HL-60 (cell line): ENCODE measurements at regions not wholly inside any gene's neighbourhood (a gene's known extent, or its start where the extent isn't known, plus 50 kb on each side); places are given as distances from the start of the nearest gene placed in this dataset.

Source experiments
- GABPA ChIP-seq: IDR thresholded peaks from 2 replicates; pipeline ENCODE4 v1.6.1; 2012; ENCODE audit warnings: low read depth
- POLR2AphosphoS5 ChIP-seq: IDR thresholded peaks from 2 replicates; pipeline ENCODE4 v1.6.1; 2012; ENCODE audit warnings: low read depth
- SPI1 ChIP-seq: IDR thresholded peaks from 2 replicates; pipeline ENCODE4 v1.6.1; 2012; ENCODE audit warnings: low read depth, mild to moderate bottlenecking, borderline replicate concordance
- TF ChIP-seq, protein P1 (sequence below): IDR thresholded peaks from one replicate; pipeline ENCODE4 v1.5.1; 2011; ENCODE audit warnings: low read length, control low read depth, inconsistent platforms; ENCODE audit not compliant: insufficient read depth
- TF ChIP-seq, protein P2 (sequence below): IDR thresholded peaks from 2 replicates; pipeline ENCODE4 v1.6.1; 2012; ENCODE audit warnings: low read depth; ENCODE audit not compliant: insufficient replicate concordance

DNA sequence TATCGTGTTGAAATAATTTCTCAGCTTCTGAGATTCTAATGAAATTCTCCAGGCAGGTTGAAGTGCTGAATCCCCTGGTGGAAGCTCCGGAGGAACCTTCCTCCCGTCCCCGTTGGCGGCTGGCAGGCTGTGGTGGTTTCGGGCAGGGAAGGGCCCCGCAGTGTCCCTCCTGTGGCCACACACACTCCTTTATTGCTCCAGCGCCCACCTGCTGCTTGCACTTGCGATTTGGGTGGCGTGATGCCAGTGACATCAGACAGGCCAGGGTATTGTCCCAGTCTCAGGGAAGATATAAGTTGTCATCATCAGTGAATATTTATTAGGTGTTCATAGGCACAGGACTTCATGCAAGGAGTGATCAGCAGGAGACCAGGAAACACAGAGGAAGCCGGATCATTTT is 530.4 kb downstream of the QKI start:
- TF ChIP-seq, protein P1, sequence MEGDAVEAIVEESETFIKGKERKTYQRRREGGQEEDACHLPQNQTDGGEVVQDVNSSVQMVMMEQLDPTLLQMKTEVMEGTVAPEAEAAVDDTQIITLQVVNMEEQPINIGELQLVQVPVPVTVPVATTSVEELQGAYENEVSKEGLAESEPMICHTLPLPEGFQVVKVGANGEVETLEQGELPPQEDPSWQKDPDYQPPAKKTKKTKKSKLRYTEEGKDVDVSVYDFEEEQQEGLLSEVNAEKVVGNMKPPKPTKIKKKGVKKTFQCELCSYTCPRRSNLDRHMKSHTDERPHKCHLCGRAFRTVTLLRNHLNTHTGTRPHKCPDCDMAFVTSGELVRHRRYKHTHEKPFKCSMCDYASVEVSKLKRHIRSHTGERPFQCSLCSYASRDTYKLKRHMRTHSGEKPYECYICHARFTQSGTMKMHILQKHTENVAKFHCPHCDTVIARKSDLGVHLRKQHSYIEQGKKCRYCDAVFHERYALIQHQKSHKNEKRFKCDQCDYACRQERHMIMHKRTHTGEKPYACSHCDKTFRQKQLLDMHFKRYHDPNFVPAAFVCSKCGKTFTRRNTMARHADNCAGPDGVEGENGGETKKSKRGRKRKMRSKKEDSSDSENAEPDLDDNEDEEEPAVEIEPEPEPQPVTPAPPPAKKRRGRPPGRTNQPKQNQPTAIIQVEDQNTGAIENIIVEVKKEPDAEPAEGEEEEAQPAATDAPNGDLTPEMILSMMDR: no peak
- TF ChIP-seq GABPA: no peak
- no peak for TF ChIP-seq SPI1
- TF ChIP-seq, protein P2, sequence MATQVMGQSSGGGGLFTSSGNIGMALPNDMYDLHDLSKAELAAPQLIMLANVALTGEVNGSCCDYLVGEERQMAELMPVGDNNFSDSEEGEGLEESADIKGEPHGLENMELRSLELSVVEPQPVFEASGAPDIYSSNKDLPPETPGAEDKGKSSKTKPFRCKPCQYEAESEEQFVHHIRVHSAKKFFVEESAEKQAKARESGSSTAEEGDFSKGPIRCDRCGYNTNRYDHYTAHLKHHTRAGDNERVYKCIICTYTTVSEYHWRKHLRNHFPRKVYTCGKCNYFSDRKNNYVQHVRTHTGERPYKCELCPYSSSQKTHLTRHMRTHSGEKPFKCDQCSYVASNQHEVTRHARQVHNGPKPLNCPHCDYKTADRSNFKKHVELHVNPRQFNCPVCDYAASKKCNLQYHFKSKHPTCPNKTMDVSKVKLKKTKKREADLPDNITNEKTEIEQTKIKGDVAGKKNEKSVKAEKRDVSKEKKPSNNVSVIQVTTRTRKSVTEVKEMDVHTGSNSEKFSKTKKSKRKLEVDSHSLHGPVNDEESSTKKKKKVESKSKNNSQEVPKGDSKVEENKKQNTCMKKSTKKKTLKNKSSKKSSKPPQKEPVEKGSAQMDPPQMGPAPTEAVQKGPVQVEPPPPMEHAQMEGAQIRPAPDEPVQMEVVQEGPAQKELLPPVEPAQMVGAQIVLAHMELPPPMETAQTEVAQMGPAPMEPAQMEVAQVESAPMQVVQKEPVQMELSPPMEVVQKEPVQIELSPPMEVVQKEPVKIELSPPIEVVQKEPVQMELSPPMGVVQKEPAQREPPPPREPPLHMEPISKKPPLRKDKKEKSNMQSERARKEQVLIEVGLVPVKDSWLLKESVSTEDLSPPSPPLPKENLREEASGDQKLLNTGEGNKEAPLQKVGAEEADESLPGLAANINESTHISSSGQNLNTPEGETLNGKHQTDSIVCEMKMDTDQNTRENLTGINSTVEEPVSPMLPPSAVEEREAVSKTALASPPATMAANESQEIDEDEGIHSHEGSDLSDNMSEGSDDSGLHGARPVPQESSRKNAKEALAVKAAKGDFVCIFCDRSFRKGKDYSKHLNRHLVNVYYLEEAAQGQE: no peak
- TF ChIP-seq POLR2AphosphoS5: no peak
